GM12874 (cell line): ENCODE measurements at regions not wholly inside any gene's neighbourhood (a gene's known extent, or its start where the extent isn't known, plus 50 kb on each side); places are given as distances from the start of the nearest gene placed in this dataset.

Experiments used
- CTCF ChIP-seq: IDR thresholded peaks from 2 replicates; pipeline ENCODE4 v1.5.1; 2011; ENCODE audit warnings: low read depth, mild to moderate bottlenecking, control low read depth, low read length, moderate library complexity; ENCODE audit not compliant: insufficient read depth

- no peak for TF ChIP-seq CTCF
Observed at GRCh38 chr3:80472459-80472858, 704.7 kb upstream of the ROBO1 start.

- no peak for TF ChIP-seq CTCF
Observed at GRCh38 chr3:80470433-80470832, 702.6 kb upstream of the ROBO1 start.

GRCh38 chr3:80465746-80466145 is 697.9 kb upstream of the ROBO1 start:
- TF ChIP-seq CTCF: no peak

GRCh38 chr3:80451393-80451792 is 683.6 kb upstream of the ROBO1 start:
- no peak for TF ChIP-seq CTCF

GRCh38 chr3:80445641-80446040 is 677.8 kb upstream of the ROBO1 start:
- TF ChIP-seq CTCF: no peak

- no peak for TF ChIP-seq CTCF
Observed at GRCh38 chr3:80445053-80445452, 677.3 kb upstream of the ROBO1 start.

- TF ChIP-seq CTCF: no peak
Observed at GRCh38 chr3:80439490-80439889, 671.7 kb upstream of the ROBO1 start.

- TF ChIP-seq CTCF: no peak
Observed at GRCh38 chr3:80434366-80434765, 666.6 kb upstream of the ROBO1 start.
